ENCODE measurements at regions not wholly inside any gene's neighbourhood (a gene's known extent, or its start where the extent isn't known, plus 50 kb on each side); places are given as distances from the start of the nearest gene placed in this dataset.

GRCh38 chr18:34330308-34330707 lies 105.6 kb upstream of the NOL4 start:
- no peak for TF ChIP-seq CTCF (IDR thresholded peaks at IDR 0.05; ENCODE audit: low read length)
- no peak for TF ChIP-seq EZH2 (optimal IDR thresholded peaks at IDR 0.05; ENCODE audit: low read depth, low read length)
- TF ChIP-seq EZH2phosphoT487 (IDR thresholded peaks at IDR 0.05; ENCODE audit: low read length) = no peak

Measured in MM.1S (cell line).